ENCODE measurements at regions not wholly inside any gene's neighbourhood (a gene's known extent, or its start where the extent isn't known, plus 50 kb on each side); places are given as distances from the start of the nearest gene placed in this dataset.
A peak's percentile ranks its signal among the peaks of the same experiment; 100 is the strongest.
"Not testable (repeated sequence)": the region's sequence is repeated elsewhere in the genome, so short reads cannot be mapped to it uniquely, and the experiment has no call there.

DNA sequence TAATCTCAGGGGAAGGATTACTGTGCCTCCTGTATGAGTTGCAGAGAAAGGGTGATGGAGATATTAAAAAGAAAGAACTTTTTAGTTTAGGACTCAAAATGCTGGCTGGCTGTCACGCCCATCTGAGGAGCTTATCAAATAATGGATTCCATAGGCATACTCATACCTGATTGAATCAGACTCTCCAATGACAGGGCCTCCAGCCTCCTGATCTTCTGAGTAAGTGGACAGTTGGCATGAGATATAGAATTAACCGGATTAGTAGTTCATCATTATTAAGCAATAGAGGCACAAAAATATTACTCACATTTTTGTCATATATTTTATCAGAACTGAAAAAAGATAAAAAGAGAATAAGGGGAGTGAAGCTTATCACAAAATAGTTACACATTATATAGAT lies 157.0 kb upstream of the RASA1 start:
- DNase-seq (ENCODE audit: low read depth), result no peak

DNA sequence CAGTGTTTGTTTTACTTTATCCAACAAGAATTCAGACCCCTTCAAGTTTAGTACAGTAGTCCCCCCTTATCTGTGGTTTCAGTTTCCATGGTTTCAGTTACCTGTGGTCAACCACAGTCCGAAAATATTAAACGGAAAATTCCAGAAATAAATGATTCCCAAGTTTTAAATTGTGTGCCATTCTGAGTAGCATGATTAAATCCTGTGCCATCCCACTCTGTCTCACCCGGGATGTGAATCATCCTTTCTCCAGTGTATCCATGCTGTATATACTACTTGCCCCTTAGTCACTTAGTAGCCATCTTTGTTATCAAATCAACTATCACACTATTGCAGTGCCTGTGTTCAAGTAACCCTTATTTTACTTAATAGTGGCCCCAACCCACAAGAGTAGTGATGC lies 153.8 kb upstream of the RASA1 start:
- DNase-seq (ENCODE audit: low read depth), result no peak

DNA sequence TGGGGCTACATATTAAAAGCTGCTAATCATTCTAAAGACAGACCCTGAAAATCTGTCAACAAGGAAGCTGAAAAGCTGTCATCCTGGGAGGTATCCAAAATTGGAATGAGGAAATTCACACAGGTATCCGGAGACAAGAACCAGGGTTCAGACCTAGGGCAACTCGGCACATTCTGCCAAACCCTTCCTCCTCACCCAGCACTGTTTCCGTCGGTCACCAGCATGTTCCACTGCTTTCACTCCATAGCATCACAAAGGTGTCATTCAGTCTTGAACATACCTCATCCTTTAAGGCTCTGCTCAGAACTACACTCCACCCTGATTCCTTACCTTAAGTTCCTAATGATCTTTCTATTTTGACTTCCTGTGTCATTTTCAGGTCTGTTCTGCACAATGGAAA lies 153.1 kb upstream of the RASA1 start:
- no peak for DNase-seq (ENCODE audit: low read depth)

DNA sequence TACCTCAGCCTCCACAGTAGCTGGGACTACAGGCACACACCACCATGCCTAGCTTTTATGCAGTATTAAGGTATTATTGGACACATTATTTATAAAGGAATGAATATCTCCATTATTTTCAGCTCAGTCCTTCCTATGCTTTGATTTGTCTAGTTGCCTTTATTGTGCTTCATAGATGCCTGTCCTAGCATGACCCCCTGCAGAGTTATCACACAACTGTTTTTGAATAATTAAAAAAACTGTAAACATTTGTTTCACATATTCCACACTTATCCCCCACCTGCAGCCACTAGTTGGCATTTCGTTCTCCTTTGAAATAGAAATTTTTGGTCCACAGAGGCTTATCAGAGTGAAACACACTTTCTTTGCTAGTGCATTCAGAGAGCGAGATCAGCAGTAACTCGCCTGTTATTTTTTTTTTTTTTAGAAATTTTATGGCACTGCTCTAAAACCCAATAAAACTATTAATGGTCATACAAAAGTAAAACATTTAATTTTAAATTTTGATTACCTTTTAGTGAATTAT lies 151.8 kb upstream of the RASA1 start:
- DNase-seq (ENCODE audit: low read depth), result no peak

DNA sequence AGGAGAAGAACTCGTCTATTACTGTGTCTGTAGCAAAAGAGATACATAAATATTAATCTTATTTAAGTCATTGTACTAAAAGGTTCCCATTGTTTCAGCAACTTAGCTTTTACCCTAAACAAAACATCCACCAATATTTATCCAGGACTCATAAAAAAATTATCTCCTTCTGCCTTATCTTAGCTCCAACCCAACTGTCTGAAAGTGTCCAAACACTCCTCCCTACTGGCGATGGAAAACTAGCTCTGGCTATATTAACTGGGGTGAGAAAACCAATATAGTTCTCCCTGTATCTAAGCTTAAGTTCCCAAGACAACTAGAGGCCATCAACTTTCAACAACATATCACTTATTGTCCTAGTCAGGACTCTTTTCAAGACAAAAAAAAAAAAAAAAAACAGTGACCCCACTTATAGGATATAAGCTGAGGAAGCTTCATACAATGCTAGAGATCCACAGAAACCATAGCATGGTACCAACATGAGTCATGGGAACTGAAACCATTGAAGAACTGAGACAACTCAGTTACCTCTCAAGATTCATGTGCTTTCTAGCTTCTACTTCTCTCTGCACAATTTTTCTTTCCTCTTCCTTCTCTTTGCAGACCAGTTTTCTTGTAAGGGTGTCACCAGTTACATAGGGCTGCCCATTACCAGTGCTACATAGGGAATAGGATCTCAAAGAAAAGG lies 150.7 kb upstream of the RASA1 start:
- no peak for DNase-seq (ENCODE audit: low read depth)

DNA sequence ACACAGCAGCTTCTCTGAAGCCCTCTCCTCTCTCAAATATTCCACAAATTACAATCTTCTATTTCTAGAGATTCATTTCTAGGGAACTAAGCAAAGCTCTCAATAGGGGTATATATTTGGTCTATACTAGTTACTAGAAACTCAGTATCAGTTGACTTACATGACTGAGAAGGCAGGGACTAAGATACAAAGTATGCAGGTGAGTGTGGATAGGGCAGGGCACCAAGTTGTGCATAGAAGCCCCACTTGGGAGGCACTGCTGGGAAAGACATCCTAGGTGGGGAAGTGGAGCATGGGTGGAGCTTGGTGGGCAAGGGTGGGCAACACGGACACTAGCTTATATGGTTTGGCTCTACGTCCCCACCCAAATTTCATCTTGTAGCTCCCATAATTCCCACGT lies 148.1 kb upstream of the RASA1 start:
- DNase-seq (ENCODE audit: low read depth), result no peak

DNA sequence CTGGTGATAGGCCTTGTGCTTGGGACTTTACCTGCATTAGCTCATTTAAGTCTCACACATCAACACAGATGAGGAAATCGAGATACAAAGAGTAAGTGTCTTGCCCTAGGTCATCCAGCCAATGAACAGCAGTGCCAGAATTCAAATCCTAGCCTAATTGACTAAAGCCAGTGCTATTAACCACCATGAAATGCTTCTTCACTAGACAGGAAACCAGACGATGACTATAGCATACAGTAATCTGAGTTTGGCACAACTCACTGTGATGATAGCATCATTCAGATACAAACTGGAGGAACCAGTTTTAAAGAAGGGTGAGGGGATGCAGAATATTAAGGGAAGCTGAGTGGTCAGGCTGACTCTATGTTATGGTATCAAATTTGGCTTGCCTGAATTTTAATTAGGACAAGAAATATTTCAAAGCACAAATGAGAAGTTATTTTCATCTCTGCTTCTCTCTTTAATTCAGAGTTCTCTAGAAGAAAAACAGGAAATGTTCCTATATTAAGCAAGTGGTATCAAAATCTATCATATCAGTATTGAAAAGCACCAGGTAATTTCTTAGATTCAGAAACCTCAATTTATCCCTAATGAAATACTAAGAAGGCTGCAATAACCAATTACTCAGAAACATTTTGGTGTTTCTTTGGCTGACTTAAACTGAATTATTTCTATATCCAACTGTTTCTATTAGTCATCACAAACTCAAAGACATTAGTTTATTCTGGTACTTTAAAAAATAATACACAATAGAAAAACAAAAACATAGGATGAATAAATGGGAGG lies 147.0 kb upstream of the RASA1 start:
- DNase-seq (ENCODE audit: low read depth), result no peak

DNA sequence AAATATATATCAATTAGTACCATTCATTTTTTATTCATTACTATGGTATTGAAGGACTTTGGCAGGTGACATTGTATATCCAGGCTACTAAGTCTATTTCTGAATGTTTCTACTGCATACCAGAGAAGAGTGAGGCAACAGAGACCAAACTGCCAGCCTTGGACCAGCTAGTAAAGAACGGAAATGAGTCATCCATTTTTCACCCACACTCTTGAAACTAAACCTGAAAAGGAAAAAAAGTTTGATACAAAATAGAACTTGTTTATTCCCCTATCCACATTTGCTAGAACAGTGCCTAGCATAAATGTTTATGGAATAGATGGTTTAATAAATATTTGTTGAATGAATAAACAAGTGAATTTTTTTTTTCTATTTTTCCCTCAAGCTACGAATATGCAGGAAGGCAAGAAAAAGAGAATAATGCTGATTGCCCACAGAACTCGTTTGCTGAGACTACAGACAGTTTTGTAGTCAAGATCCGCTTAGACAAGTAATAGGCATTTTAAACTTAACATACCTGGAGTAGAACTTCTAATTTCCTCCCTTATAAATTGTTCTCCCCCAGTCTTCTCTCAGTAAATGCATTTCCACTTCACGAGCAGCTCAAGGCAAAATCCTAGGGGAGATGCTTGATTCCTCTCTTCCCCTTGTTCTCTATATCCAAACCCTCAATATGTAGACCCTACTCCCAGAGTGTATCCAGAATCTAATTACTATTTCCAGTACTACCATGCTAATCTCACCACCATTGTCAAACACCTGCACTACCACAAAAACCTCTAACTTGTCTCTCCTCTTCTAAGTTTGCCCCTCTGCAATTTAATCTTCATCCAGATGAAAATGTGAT lies 146.2 kb upstream of the RASA1 start:
- peak; percentile 23 for DNase-seq (ENCODE audit: low read depth)

DNA sequence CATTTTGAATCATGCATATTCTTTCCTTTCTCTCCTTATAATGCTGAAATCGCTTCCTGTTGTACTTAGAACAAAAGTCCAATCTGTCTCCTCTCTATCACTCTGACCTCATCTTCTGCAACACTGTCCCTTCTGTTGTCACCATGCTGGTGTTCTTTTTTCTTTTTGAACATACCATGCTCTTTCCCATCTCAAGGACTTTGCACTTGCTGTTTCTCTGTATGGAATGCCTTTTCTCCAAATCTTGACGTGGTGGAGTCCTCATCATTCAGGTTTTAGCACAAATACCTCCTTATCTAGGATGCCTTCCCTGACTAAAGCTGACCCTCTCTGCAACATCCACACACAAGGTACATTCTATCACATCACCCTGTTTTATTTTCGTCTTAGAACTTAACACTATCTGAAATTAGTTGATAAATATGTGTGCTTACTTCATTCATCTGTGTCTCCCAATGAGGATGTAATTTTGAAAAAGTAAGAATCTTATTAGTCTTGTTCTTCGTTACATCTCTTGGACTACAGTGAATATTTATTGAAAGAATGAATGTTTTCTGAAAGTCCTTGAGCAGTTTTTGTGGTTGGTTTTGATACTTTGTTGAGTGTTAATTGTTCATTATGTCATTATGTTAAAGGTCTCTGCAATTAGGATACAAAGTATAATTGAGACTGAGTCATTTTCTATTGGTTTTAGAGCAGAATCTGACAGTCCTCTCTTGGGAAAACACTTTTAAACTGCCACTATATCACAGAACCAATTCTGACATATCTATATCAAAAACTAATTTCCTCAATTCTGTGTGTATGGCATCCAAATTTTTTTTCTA lies 145.3 kb upstream of the RASA1 start:
- DNase-seq (ENCODE audit: low read depth), result no peak

DNA sequence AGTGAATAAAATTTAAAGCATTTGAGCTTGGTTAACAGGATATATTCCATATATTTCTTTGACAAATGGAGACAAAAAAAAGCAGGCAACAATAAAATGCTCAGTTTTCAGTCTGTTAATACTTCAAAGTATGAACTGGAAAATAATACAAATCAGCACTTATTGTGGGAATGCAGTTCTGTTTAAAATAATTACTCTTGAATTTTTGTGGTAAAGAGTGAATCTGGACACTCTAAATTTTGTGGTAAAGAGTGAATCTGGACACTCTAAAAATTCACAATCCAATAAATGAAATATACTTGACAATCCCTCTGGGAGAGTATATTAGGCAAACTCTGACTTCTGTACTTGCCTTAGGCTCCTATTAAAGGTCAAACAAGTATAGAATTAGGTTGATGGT lies 141.9 kb upstream of the RASA1 start:
- DNase-seq (ENCODE audit: low read depth), result no peak

DNA sequence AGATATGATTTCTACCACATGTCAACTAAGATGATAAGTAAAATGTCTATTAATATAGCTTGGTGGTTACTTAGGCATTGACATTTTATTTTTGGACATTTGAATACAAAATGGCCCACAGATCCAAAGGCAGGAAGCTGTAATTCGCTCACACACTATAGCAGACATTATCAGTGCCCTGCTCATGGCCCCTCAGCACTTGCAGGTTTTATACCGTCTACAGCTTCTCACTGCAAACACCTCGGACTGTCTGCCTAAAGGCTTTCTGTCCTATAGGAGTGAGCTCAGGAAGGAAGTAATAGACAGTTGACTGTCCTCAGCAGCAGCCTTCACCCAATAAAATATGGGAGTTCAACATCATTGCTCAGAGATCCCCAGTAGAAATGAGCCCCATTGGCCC lies 140.8 kb upstream of the RASA1 start:
- DNase-seq (ENCODE audit: low read depth), result no peak

DNA sequence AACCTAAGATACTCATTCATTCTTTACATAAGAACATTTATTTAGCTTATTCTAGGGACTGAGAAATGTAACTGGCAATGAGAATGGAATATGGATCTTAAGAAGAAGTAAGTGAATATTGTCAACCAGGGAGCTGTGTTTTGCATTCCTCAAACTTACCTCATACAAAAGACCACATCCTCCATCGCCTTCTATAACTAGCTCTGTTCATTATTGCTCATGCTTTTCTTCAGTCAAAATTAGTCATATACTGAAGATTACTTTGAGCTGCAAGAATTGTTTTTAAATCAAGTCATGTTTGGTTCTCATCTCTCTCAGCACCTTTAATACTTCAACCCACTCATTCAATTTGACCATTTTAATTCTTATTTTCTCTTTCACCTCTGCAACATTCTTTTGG lies 140.3 kb upstream of the RASA1 start:
- DNase-seq (ENCODE audit: low read depth), result no peak

DNA sequence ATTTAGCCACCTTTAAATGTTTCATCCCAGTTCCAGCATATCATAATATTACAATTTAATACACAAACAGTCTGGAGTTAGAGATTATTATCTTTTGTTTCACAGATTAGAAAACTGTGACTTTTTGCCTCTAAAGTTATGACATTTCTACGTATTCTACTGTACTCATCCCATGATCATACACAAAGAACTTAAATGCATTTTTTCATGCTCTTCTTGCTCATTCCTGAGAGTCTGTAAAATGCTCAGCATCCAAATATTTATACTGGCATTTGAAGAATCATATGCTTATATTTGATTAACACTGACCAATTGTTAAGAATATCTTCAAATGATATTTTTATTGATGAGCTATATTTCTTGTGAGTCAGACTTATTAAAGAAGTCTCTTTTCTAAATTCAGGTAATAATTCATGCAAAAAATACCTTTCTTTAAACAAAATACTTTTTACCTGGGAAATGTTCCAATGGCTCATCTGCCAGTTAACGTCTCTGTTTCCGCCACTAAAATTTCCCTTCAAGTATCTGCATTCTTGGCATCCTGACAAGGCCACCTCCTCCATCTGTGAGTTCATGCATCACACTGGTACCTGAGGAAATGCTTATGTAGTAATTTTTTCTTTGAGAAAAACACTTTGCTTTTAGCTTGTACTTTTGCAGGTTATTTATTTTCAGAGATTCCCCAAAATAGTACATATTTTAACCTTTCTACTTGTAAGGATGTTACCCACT lies 139.6 kb upstream of the RASA1 start:
- DNase-seq (ENCODE audit: low read depth), result no peak

DNA sequence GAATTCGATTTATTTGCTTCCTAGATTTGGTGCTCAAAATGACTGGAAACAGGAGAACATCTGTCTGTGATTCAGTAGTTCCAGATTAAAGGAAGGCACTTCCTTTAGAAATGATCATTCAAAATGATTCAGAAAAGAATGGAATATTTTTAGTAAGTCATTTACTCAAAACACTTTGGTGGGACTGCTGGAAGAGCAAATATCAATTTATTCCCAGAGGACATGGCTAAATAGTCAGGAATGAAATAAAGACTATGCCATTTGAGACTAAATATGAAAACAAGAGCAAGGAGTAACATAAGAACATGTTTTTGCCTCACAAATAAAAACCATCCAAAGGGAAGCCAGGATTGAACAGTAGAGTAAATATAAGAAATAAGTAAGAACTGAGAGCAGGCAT lies 138.6 kb upstream of the RASA1 start:
- DNase-seq (ENCODE audit: low read depth), result no peak

DNA sequence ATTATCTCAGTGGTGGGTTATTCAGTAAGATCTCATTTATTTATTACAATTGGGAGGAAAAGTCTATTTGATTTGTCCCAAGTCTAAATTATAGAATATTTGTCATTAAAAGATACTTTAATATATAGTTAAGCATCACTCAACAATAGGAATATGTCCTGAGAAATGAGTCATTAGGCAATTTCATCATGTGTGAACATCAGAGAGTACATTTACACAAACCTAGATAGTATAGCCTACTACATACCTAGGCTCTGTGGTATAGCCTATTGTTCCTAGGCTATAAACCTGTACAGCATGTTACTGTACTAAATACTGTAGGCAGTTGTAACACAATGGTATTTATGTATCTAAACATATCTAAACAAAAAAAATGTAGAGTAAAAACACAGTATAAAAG lies 135.0 kb upstream of the RASA1 start:
- DNase-seq (ENCODE audit: low read depth), result no peak

DNA sequence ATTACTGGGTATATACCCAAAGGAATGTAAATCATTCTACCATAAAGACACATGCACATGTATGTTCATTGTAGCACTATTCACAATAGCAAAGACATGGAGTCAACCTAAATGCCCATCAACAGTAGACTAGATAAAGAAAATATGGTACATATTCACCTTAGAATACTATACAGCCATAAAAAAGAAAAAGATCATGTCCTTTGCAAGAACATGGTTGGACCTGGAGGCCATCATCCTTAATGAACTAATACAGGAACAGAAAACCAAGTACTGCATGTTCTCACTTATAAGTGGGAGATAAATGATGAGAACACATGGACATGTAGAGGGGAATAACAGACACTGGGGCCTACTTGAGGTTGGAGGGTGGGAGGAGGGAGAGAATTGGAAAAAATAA lies 133.2 kb upstream of the RASA1 start:
- DNase-seq (ENCODE audit: low read depth), result not testable (repeated sequence)

DNA sequence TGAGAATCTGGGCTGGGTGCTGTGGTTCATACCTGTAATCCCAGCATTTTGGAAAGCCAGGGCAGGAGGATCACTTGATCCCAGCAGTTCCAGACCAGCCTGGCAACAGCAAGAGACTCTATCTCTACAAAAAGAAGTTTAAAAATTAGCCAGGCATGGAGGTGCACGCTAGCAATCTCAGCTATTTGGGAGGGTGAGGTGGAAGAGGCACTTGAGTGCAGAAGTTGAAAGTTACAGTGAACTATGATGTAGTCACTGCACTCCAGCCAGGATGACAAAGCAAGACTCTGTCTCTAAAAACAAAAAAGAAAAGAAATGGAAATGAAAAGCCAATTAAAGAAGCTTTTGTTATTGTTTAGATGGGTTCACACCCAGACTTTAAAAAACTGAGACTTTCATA lies 131.6 kb upstream of the RASA1 start:
- DNase-seq (ENCODE audit: low read depth), result no peak

DNA sequence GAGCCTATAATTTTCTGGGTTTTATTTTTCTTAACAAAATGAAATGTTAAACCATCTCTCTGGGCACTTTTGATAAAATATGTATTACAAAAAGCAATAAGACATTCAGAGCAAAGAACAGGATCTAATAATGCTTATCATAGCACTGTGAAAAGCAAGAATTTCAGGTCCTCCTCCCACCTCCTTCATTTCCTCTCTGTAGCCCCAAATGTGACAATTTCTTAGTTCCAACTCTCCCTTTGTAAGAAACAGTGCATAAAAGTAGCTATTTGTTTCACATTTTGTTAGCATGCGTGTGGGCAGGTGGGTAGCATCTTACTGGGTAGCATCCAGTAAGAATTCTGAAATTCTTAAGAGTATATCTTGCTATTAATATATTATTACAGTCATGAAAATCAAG lies 130.9 kb upstream of the RASA1 start:
- no peak for DNase-seq (ENCODE audit: low read depth)

DNA sequence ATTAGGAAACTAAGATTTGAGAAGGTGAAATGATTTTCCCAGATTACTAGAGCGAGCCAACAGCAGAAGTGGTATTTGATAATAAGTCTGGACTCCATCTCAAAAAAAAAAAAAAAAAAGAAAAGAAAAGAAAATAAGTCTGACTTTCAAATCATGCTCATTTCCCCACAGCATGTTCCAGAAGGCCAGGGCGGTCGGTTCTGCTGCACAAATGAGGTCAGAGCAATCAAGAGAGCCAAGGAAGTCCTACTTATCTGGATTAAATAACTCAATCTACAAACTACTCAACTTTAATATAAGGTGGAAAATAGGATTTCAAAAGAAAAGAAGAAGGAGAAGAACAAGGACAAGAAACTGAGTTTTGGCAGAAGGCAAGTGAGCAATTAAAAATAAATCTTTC lies 130.4 kb upstream of the RASA1 start:
- DNase-seq (ENCODE audit: low read depth), result no peak

DNA sequence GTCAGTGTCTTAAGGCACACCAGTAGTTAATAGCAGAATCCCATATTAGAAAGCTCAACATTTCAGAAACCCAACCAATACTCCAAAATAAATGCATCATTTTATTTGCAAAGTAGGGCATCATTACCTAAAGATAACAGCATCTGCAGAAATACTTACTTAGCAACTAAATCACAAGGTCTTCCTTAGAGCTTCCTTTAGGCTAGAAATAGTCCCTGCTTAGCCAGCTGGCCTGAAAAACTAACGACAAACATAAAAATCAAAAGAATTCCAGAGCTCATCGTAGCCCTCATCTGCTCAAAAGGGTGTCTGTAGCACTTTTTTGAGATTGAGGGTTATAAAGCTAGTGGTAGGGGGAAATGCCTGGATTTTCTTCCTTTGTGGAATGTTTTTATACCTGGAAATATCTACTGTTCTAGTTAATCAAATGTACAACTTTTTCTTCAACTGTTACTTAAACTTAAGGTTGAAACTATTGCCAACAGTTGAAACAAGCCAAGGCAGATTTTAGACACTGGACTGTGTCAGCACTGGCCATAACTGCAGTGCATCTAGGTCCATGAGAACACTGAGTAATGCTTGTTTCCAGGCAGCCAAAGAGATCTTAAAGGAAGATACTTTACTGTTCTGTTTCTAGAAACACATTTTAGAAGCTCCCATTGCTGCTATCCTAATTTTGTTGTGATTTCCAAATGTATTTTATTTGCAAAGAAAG lies 129.4 kb upstream of the RASA1 start:
- DNase-seq (ENCODE audit: low read depth), result no peak

DNA sequence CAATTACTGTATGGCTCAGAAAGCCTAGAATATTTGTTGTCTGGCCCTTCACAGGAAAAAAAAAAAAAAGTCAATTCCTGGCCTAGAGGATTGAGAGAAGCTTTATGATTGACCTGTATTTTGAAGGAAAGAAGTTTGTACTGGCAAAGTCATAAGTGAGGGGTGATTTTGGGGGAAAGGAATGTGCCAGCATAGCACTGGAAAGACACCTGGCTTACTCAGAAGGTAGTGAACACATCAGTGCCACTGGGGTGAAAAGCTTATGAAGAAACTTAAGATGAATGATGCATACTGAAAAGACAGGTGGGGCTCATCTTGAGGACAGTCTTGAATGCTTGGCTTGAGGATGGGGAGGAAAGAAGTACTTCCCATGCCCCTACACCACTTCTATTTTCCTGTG lies 127.9 kb upstream of the RASA1 start:
- DNase-seq (ENCODE audit: low read depth), result no peak
